C4-2B (cell line): ENCODE measurements at regions not wholly inside any gene's neighbourhood (a gene's known extent, or its start where the extent isn't known, plus 50 kb on each side); places are given as distances from the start of the nearest gene placed in this dataset.

ENCODE experiments used
- ZFX ChIP-seq: fragments of 450-650 bp; IDR thresholded peaks from 2 replicates; pipeline ENCODE4 v1.6.1; 2017
- TF ChIP-seq, protein P1 (sequence below): fragments of 450-650 bp; conservative IDR thresholded peaks from 2 replicates; pipeline ENCODE4 v1.5.1; 2017; ENCODE audit warnings: mild to moderate bottlenecking

- TF ChIP-seq, protein P1, sequence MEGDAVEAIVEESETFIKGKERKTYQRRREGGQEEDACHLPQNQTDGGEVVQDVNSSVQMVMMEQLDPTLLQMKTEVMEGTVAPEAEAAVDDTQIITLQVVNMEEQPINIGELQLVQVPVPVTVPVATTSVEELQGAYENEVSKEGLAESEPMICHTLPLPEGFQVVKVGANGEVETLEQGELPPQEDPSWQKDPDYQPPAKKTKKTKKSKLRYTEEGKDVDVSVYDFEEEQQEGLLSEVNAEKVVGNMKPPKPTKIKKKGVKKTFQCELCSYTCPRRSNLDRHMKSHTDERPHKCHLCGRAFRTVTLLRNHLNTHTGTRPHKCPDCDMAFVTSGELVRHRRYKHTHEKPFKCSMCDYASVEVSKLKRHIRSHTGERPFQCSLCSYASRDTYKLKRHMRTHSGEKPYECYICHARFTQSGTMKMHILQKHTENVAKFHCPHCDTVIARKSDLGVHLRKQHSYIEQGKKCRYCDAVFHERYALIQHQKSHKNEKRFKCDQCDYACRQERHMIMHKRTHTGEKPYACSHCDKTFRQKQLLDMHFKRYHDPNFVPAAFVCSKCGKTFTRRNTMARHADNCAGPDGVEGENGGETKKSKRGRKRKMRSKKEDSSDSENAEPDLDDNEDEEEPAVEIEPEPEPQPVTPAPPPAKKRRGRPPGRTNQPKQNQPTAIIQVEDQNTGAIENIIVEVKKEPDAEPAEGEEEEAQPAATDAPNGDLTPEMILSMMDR, result no peak
- TF ChIP-seq ZFX, result no peak
Observed at GRCh38 chr9:7347556-7347955, 452.0 kb downstream of the DMAC1 start.
